Neural cell (in vitro differentiated cells): ENCODE measurements at regions not wholly inside any gene's neighbourhood (a gene's known extent, or its start where the extent isn't known, plus 50 kb on each side); places are given as distances from the start of the nearest gene placed in this dataset.

Experiments used
- H2AFZ ChIP-seq: fragments of 200-600, 300-800 bp; sonication (generic), shearing (Covaris generic); 2 replicates; pipeline ENCODE4 v1.6.0; 2014; ENCODE audit warnings: low read depth, mild to moderate bottlenecking, antibody characterized with exemption, low read length, moderate library complexity
- H3F3A ChIP-seq: fragments of 200-600 bp; shearing (Covaris generic); 2 replicates; pipeline ENCODE4 v1.6.1; 2016; ENCODE audit warnings: mild to moderate bottlenecking, moderate library complexity, mixed read lengths, antibody characterized with exemption, low read length; ENCODE audit not compliant: insufficient read depth, poor library complexity, severe bottlenecking
- H3K27ac ChIP-seq: fragments of 200-600, 300-800 bp; sonication (generic), shearing (Covaris generic); 2 replicates; pipeline ENCODE4 v1.5.1; 2014; ENCODE audit warnings: mild to moderate bottlenecking, low read length, moderate library complexity
- H3K27me3 ChIP-seq: fragments of 300-800, 200-600 bp; sonication (generic), shearing (Covaris generic); 2 replicates; pipeline ENCODE4 v1.6.0; 2014; ENCODE audit warnings: mild to moderate bottlenecking, low read depth, low read length, moderate library complexity; ENCODE audit not compliant: insufficient read depth
- H3K36me3 ChIP-seq: fragments of 300-800, 200-600 bp; sonication (generic), shearing (Covaris generic); 2 replicates; pipeline ENCODE4 v1.5.1; 2014; ENCODE audit warnings: mild to moderate bottlenecking, antibody characterized with exemption, low read length, moderate library complexity; ENCODE audit not compliant: insufficient read depth
- H3K4me2 ChIP-seq: fragments of 300-800, 200-600 bp; sonication (generic), shearing (Covaris generic); 2 replicates; pipeline ENCODE4 v1.6.0; 2014; ENCODE audit warnings: mild to moderate bottlenecking, low read length
- H3K4me3 ChIP-seq: fragments of 300-800, 200-600 bp; sonication (generic), shearing (Covaris generic); 2 replicates; pipeline ENCODE4 v1.5.1; 2014; ENCODE audit warnings: mild to moderate bottlenecking, low read length, moderate library complexity
- H3K79me2 ChIP-seq: fragments of 200-600 bp; shearing (Covaris generic); replicated peaks from 2 replicates; pipeline ENCODE4 v1.6.0; 2014; ENCODE audit warnings: mild to moderate bottlenecking, low read length, moderate library complexity; ENCODE audit not compliant: insufficient read depth
- H3K9ac ChIP-seq: fragments of 300-800, 200-600 bp; sonication (generic), shearing (Covaris generic); 2 replicates; pipeline ENCODE4 v1.6.1; 2016; ENCODE audit warnings: mild to moderate bottlenecking, low read length, mixed read lengths
- H3K9me2 ChIP-seq: fragments of 200-600 bp; shearing (Covaris generic); 2 replicates; pipeline ENCODE4 v1.6.1; 2016; ENCODE audit warnings: mild to moderate bottlenecking, low read length, mixed read lengths; ENCODE audit not compliant: insufficient read depth
- H3K9me3 ChIP-seq: fragments of 200-600, 300-800 bp; sonication (generic), shearing (Covaris generic); 2 replicates; pipeline ENCODE4 v1.6.1; 2016; ENCODE audit warnings: mild to moderate bottlenecking, mixed run types, low read length, moderate library complexity, mixed read lengths
- H4K20me1 ChIP-seq: fragments of 200-600 bp; shearing (Covaris generic); 2 replicates; pipeline ENCODE4 v1.6.1; 2016; ENCODE audit warnings: mild to moderate bottlenecking, mixed run types; ENCODE audit not compliant: insufficient read depth
- EP300 ChIP-seq: fragments of 450-650 bp; conservative IDR thresholded peaks from 2 replicates; pipeline ENCODE4 v1.6.1; 2014; ENCODE audit warnings: antibody characterized with exemption, mild to moderate bottlenecking, moderate library complexity; ENCODE audit not compliant: poor library complexity, severe bottlenecking
- EZH2 ChIP-seq: fragments of 200-600, 300-800 bp; shearing (Covaris generic), sonication (generic); IDR thresholded peaks from 2 replicates; pipeline ENCODE4 v1.6.1; 2014; ENCODE audit warnings: antibody characterized with exemption, low read length, borderline replicate concordance, mild to moderate bottlenecking; ENCODE audit not compliant: insufficient read depth, poor library complexity, severe bottlenecking
- MXI1 ChIP-seq: fragments of 450-650 bp; conservative IDR thresholded peaks from 2 replicates; pipeline ENCODE4 v1.6.1; 2014; ENCODE audit warnings: antibody characterized with exemption, mild to moderate bottlenecking; ENCODE audit not compliant: poor library complexity, severe bottlenecking
- POLR2AphosphoS5 ChIP-seq: IDR thresholded peaks from 2 replicates; pipeline ENCODE4 v1.6.1; 2012
- RAD21 ChIP-seq: fragments of 450-650 bp; conservative IDR thresholded peaks from 2 replicates; pipeline ENCODE4 v1.6.1; 2014; ENCODE audit warnings: antibody characterized with exemption, mild to moderate bottlenecking, moderate library complexity
- SMC3 ChIP-seq: fragments of 450-650 bp; conservative IDR thresholded peaks from 2 replicates; pipeline ENCODE4 v1.6.1; 2014; ENCODE audit warnings: antibody characterized with exemption, mild to moderate bottlenecking, moderate library complexity; ENCODE audit not compliant: poor library complexity
- TAF1 ChIP-seq: IDR thresholded peaks from 2 replicates; pipeline ENCODE4 v1.6.1; 2012; ENCODE audit warnings: low read depth
- TF ChIP-seq, protein P1 (sequence below): IDR thresholded peaks from 2 replicates; pipeline ENCODE4 v1.6.1; 2012; ENCODE audit warnings: borderline replicate concordance

DNA sequence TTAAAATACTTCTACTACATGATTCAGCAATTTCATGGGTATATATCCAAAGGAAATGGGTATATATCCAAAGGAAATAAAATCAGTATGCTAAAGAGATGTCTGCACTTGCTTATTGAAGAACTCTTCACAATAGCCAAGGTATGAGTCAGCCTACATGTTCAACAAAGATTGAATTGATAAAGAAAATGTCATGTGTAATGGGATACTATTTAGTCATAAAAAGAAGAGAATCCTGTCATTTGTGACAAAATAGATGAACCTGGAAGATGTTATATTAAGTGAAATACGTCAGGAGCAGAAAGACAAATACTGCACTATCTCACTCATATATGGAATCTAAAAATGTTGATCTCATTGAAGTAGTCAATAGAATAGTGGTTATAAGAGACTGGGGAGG lies 944.5 kb upstream of the CTNND2 start:
- Histone ChIP-seq H3K9me2 (no peaks in the 10 kb centered on the region), H3K36me3 (no peaks in the 10 kb centered on the region), H3K79me2 (no peaks in the 10 kb centered on the region), H3F3A (no peaks in the 10 kb centered on the region), H3K4me2 (no peak overlapping the region), H3K4me3 (no peak overlapping the region), H4K20me1 (no peaks in the 10 kb centered on the region), H3K9me3 (no peaks in the 10 kb centered on the region), H3K27me3 (no peaks in the 10 kb centered on the region), H3K27ac (peak overlapping the region; percentile 47), H2AFZ (no peak overlapping the region), H3K9ac (no peak overlapping the region)
- peak; percentile 22 for TF ChIP-seq POLR2AphosphoS5
- TF ChIP-seq TAF1, result no peak
- TF ChIP-seq EP300, result peak; percentile 73

DNA sequence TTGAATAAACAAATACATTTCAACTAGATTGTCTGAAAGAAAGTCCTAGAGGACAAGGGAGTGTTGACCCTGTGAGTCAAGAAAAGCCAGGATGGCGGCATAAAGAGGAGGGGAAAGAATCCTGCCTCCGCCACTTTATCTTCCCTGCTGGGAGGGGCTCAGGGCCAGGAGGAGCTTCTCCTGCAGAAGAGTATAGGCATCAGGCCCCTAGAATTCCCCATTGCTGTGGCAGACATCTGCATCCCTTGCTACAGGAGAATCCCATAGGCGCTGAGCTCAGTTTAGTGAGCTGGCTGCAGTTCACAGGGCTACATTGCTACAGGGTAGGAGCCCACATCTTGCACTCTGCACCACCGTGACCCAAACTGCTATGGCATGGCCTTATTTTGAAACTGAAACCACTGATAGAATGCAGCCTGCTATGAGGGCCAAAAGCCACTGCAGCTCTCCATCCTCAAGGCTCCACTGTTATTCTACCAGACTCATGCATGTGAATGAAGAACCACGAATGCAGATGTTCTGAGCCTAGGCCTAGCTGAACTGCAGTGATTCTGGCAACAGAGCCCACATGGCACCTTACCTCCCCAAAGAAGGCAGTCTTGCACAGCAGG lies 941.4 kb upstream of the CTNND2 start:
- no peak overlapping the region for H3K27ac ChIP-seq
- no peaks in the 10 kb centered on the region for H3F3A ChIP-seq
- no peak overlapping the region for H2AFZ ChIP-seq

DNA sequence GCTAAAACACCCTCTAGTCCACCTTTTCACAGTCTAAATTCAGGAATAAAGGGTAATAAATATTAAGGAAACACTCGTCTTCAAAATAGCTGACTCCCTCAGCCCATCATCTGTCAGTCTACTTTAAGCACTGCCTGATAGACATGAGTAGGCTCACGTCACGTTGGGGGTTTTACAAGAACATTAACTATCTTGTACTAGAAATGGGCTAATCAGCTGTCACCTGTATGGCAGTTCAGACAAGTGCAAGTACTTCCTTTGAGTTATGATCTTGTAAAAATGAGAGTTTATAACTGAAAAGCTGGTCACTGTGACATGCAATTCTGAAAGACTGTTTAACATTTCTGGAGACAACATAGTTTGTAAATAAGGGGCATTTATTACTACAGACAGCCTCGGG lies 936.7 kb upstream of the CTNND2 start:
- Histone ChIP-seq H3K27me3 (no peaks in the 10 kb centered on the region), H2AFZ (no peak overlapping the region), H3K36me3 (no peaks in the 10 kb centered on the region), H3K4me2 (no peak overlapping the region), H3F3A (peaks cover 3% of the 10 kb centered on the region), H3K9ac (no peak overlapping the region), H3K79me2 (no peaks in the 10 kb centered on the region), H4K20me1 (no peaks in the 10 kb centered on the region), H3K27ac (peak overlapping the region; percentile 73), H3K4me3 (no peak overlapping the region), H3K9me3 (no peaks in the 10 kb centered on the region), H3K9me2 (no peaks in the 10 kb centered on the region)
- TF ChIP-seq TAF1 (no peak), POLR2AphosphoS5 (peak; percentile 87), SMC3 (no peak), EZH2 (no peak), RAD21 (peak; percentile 24), EP300 (peak; percentile 99), MXI1 (no peak)
- TF ChIP-seq, protein P1, sequence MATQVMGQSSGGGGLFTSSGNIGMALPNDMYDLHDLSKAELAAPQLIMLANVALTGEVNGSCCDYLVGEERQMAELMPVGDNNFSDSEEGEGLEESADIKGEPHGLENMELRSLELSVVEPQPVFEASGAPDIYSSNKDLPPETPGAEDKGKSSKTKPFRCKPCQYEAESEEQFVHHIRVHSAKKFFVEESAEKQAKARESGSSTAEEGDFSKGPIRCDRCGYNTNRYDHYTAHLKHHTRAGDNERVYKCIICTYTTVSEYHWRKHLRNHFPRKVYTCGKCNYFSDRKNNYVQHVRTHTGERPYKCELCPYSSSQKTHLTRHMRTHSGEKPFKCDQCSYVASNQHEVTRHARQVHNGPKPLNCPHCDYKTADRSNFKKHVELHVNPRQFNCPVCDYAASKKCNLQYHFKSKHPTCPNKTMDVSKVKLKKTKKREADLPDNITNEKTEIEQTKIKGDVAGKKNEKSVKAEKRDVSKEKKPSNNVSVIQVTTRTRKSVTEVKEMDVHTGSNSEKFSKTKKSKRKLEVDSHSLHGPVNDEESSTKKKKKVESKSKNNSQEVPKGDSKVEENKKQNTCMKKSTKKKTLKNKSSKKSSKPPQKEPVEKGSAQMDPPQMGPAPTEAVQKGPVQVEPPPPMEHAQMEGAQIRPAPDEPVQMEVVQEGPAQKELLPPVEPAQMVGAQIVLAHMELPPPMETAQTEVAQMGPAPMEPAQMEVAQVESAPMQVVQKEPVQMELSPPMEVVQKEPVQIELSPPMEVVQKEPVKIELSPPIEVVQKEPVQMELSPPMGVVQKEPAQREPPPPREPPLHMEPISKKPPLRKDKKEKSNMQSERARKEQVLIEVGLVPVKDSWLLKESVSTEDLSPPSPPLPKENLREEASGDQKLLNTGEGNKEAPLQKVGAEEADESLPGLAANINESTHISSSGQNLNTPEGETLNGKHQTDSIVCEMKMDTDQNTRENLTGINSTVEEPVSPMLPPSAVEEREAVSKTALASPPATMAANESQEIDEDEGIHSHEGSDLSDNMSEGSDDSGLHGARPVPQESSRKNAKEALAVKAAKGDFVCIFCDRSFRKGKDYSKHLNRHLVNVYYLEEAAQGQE, result no peak

More for the DNA sequence above, 941.4 kb upstream of the CTNND2 start:
- Histone ChIP-seq H3K9ac (no peak overlapping the region), H4K20me1 (no peaks in the 10 kb centered on the region), H3K27me3 (no peaks in the 10 kb centered on the region), H3K9me3 (no peaks in the 10 kb centered on the region), H3K79me2 (no peaks in the 10 kb centered on the region), H3K4me3 (no peak overlapping the region), H3K9me2 (no peaks in the 10 kb centered on the region), H3K36me3 (no peaks in the 10 kb centered on the region), H3K4me2 (no peak overlapping the region)
- no peak for TF ChIP-seq EP300
- TF ChIP-seq EZH2, result no peak
- no peak for TF ChIP-seq RAD21
